Endothelial cell of umbilical vein (primary cell): ENCODE measurements at regions not wholly inside any gene's neighbourhood (a gene's known extent, or its start where the extent isn't known, plus 50 kb on each side); places are given as distances from the start of the nearest gene placed in this dataset.

Experiments
- BruUV-seq: library from RNA; stranded (reverse); fragments of 400-500 nt; replicated peaks from 2 replicates; lab custom pipeline; 2021; lab: Mats Ljungman, UMichigan
- CTCF ChIA-PET: fragments of 300-600, 350-600 bp; sonication (Branson Sonifier 250); formaldehyde crosslinking; loops from one replicate; lab custom pipeline; 2021; ENCODE audit warnings: antibody characterized with exemption, inconsistent platforms; lab: Charles Lee
- POLR2A ChIA-PET: fragments of 300-600, 350-600 bp; sonication (Branson Sonifier 250); formaldehyde crosslinking; loops from one replicate; lab custom pipeline; 2021; ENCODE audit warnings: antibody characterized with exemption, inconsistent platforms; lab: Charles Lee
- DNase-seq: peaks from one replicate; pipeline ENCODE4 v3.0.0-alpha.2; 2011; ENCODE audit warnings: low read depth, low spot score
- FAIRE-seq: peaks from 2 replicates; lab custom pipeline; 2011; peaks lifted over from hg19 to GRCh38; lab: Jason Lieb, UNC
- H2AFZ ChIP-seq: 2 replicates; pipeline ENCODE4 v1.6.0; 2012; ENCODE audit warnings: low read depth, low read length, control low read depth, inconsistent platforms
- H3K27ac ChIP-seq: 2 replicates; pipeline ENCODE4 v1.5.1; 2011; ENCODE audit warnings: low read depth, mild to moderate bottlenecking, control low read depth, low read length, moderate library complexity; ENCODE audit not compliant: insufficient read depth
- H3K27me3 ChIP-seq, 2 experiments: 2 replicates each; pipeline versions ENCODE4 v1.6.0 to v1.6.1; 2011; ENCODE audit warnings: low read length in 2 of 2, mixed read lengths in 1 of 2; ENCODE audit not compliant: control insufficient read depth in 2 of 2, insufficient read depth in 2 of 2
- H3K36me3 ChIP-seq, 2 experiments: 2 replicates in 1 of 2; 3 replicates in 1 of 2; pipeline ENCODE4 v1.5.1; 2011; ENCODE audit warnings: low read length in 2 of 2, mild to moderate bottlenecking in 1 of 2, moderate library complexity in 1 of 2; ENCODE audit not compliant: control insufficient read depth in 2 of 2, insufficient read depth in 2 of 2; ENCODE audit errors: extremely low read depth in 1 of 2
- H3K4me1 ChIP-seq: 3 replicates; pipeline ENCODE4 v1.5.1; 2011; ENCODE audit warnings: mild to moderate bottlenecking, low read length; ENCODE audit not compliant: control insufficient read depth, insufficient read depth; ENCODE audit errors: extremely low read depth
- H3K4me2 ChIP-seq: 2 replicates; pipeline ENCODE4 v1.6.1; 2011; ENCODE audit warnings: low read length, control low read depth, mixed read lengths; ENCODE audit not compliant: insufficient read depth
- H3K4me3 ChIP-seq, 3 experiments: fragments of 200-600 bp in 1 of 3; sonication (generic), shearing (Covaris generic) in 1 of 3; replicated peaks in 1 of 3; 2 replicates each; pipeline ENCODE4 v1.5.1; 2011 to 2016; ENCODE audit warnings: control low read depth in 3 of 3, low read length in 3 of 3, mild to moderate bottlenecking in 2 of 3, inconsistent platforms in 1 of 3, low read depth in 1 of 3, moderate library complexity in 1 of 3; ENCODE audit not compliant: insufficient read depth in 1 of 3
- H3K79me2 ChIP-seq: 2 replicates; pipeline ENCODE4 v1.6.0; 2012; ENCODE audit warnings: low read length, inconsistent platforms; ENCODE audit not compliant: control insufficient read depth, insufficient read depth
- H3K9ac ChIP-seq: replicated peaks from 2 replicates; pipeline ENCODE3; 2011; ENCODE audit warnings: low read length, control low read depth; ENCODE audit not compliant: insufficient read depth; ENCODE audit errors: extremely low read depth
- H3K9me1 ChIP-seq: replicated peaks from 3 replicates; pipeline ENCODE4 v1.6.0; 2011; ENCODE audit warnings: mild to moderate bottlenecking, low read length; ENCODE audit not compliant: control insufficient read depth, insufficient read depth; ENCODE audit errors: extremely low read depth
- H3K9me3 ChIP-seq: replicated peaks from 2 replicates; pipeline ENCODE4 v1.5.1; 2012; ENCODE audit warnings: low read length, inconsistent platforms; ENCODE audit not compliant: control insufficient read depth, insufficient read depth
- H4K20me1 ChIP-seq: replicated peaks from 2 replicates; pipeline ENCODE3; 2011; ENCODE audit warnings: mild to moderate bottlenecking, low read length; ENCODE audit not compliant: control insufficient read depth, insufficient read depth; ENCODE audit errors: extremely low read depth
- CTCF ChIP-seq, 2 donors: IDR thresholded peaks; 1 replicate in 1 of 2; 2 replicates in 1 of 2; pipeline ENCODE4 v1.5.1; 2011; ENCODE audit warnings: low read length in 2 of 2, mild to moderate bottlenecking in 2 of 2, moderate library complexity in 2 of 2, control low read depth in 1 of 2, inconsistent platforms in 1 of 2, low read depth in 1 of 2; ENCODE audit not compliant: insufficient read depth in 1 of 2; ENCODE audit errors: extremely low read depth in 1 of 2
- EZH2 ChIP-seq: IDR thresholded peaks from 2 replicates; pipeline ENCODE4 v1.6.1; 2012; ENCODE audit warnings: borderline replicate concordance, low read depth, mild to moderate bottlenecking, moderate library complexity, low read length, inconsistent platforms; ENCODE audit not compliant: severe bottlenecking
- FOS ChIP-seq: IDR thresholded peaks from 2 replicates; pipeline ENCODE4 v1.6.1; 2011; ENCODE audit warnings: mild to moderate bottlenecking, low read length, moderate library complexity, borderline replicate concordance; ENCODE audit not compliant: insufficient read depth
- GATA2 ChIP-seq: IDR thresholded peaks from 2 replicates; pipeline ENCODE4 v1.7.0; 2011; ENCODE audit warnings: low read depth, mild to moderate bottlenecking, moderate library complexity, mixed read lengths, low read length; ENCODE audit not compliant: insufficient read length, insufficient read depth
- JUN ChIP-seq: IDR thresholded peaks from 2 replicates; pipeline ENCODE4 v1.6.1; 2011; ENCODE audit warnings: borderline replicate concordance, low read depth; ENCODE audit not compliant: insufficient read length, insufficient read depth
- MAX ChIP-seq: IDR thresholded peaks from 2 replicates; pipeline ENCODE4 v1.6.1; 2011; ENCODE audit not compliant: insufficient read depth, insufficient read length
- MYC ChIP-seq: IDR thresholded peaks from one replicate; pipeline ENCODE4 v1.6.1; 2011; ENCODE audit warnings: mild to moderate bottlenecking, low read depth, low read length
- POLR2A ChIP-seq: IDR thresholded peaks from 2 replicates; pipeline ENCODE4 v1.6.1; 2012; ENCODE audit warnings: low read depth, mild to moderate bottlenecking, control low read depth, low read length
- POLR2AphosphoS5 ChIP-seq: IDR thresholded peaks from 2 replicates; pipeline ENCODE4 v1.6.1; 2012; ENCODE audit warnings: low read depth, mild to moderate bottlenecking, control low read depth, low read length, moderate library complexity; ENCODE audit not compliant: insufficient read depth
- dilution Hi-C: fragments of 300-500 bp; cut with MboI; formaldehyde crosslinking; loops from one replicate; pipeline ENCODE4 v1.15.0; 2019; ENCODE audit warnings: low sequenced_read_pairs; ENCODE audit not compliant: extremely low pct_ligation_motif_present
- intact Hi-C: fragments of 100-400 bp; cut with micrococcal nuclease; formaldehyde crosslinking; loops from one replicate; pipeline ENCODE4 v1.10.0; 2022

- H4K20me1 ChIP-seq = no peaks in the 10 kb centered on the region
- ChIA-PET CTCF (interaction anchor here (1.2 kb wide), 1 partner anchor 61 kb away, joined by 4 read pairs; no protein-coding TSS in a partner anchor), POLR2A (no interaction called here)
- no peak overlapping the region for H3K27ac ChIP-seq
- H3K9me1 ChIP-seq = no peaks in the 10 kb centered on the region
- peaks cover 16% of the 10 kb centered on the region for H3K4me1 ChIP-seq
- H3K27me3 ChIP-seq = no peaks in the 10 kb centered on the region
- H2AFZ ChIP-seq = no peak overlapping the region
- intact Hi-C loops (no loop called here), dilution Hi-C loops (no loop called here)
- H3K9me3 ChIP-seq = no peaks in the 10 kb centered on the region
- BruUV-seq = no TSS peak
- TF ChIP-seq MYC (no peak), POLR2A (no peak), JUN (no peak), FOS (no peak), GATA2 (no peak), POLR2AphosphoS5 (no peak), EZH2 (no peak), CTCF (IDR thresholded peaks at IDR 0.05; ENCODE audit: extremely low read depth in 1 of 2, insufficient read depth in 1 of 2, low read depth in 1 of 2, low read length in 2 of 2) (no peak), MAX (no peak)
- H3K36me3 ChIP-seq = no peaks in the 10 kb centered on the region
- DNase-seq = no peak
- H3K79me2 ChIP-seq = no peaks in the 10 kb centered on the region
- no peak overlapping the region for H3K9ac ChIP-seq
- H3K4me2 ChIP-seq = no peak overlapping the region
- no peak overlapping the region for H3K4me3 ChIP-seq
- FAIRE-seq = no peak
Observed at GRCh38 chr1:244212219-244212618, 161.1 kb downstream of the ZBTB18 start.
